Fibroblast of skin of right quadriceps (primary cell): ENCODE measurements at regions not wholly inside any gene's neighbourhood (a gene's known extent, or its start where the extent isn't known, plus 50 kb on each side); places are given as distances from the start of the nearest gene placed in this dataset.

ENCODE experiments used
- DNase-seq: peaks from one replicate; pipeline ENCODE4 v3.0.0-alpha.2; 2013

- DNase-seq, result no peak
These were observed 481.2 kb upstream of the KLF4 start for GRCh38 chr9:107970726-107971125.

GRCh38 chr9:107969727-107970126, 480.2 kb upstream of the KLF4 start:
- DNase-seq, result no peak

DNA sequence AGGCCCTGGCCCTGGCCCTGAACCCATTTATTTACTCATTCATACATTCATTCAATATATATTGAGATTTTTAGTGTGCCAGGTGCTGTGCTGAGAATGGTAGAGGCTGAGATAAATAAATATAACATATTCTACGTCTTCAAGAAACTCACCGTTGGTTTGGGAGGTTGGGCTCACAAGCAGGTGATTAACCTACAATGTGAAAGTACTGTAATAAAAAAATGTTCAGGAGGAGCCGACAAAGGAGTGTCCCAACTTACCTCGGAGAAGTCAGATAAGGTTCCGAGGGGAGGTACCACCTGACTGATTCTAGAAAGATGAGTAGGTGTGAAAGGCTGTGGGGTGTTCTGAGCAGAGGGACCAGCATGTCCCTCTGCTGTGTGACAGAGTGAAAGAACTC, 479.6 kb upstream of the KLF4 start:
- no peak for DNase-seq

DNA sequence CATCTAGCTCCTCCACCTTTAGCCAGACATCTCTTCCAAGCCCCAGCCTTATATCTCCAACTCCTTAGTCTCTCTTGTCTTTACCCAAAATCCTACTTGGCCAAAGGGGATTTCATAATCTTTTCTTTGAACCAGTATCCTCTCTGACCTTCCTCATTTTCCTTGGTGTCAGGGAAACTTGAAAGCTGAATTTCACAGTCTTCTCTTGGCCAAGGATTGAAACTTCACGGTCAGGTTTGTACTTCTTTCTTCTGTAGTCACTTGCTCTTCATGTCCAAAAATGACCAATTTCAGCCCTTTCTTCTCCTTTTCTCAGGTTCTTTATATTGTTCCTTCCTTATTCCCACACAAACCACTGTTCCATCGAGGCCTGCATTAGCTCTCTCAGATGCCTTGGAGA, 473.7 kb upstream of the KLF4 start:
- no peak for DNase-seq

DNA sequence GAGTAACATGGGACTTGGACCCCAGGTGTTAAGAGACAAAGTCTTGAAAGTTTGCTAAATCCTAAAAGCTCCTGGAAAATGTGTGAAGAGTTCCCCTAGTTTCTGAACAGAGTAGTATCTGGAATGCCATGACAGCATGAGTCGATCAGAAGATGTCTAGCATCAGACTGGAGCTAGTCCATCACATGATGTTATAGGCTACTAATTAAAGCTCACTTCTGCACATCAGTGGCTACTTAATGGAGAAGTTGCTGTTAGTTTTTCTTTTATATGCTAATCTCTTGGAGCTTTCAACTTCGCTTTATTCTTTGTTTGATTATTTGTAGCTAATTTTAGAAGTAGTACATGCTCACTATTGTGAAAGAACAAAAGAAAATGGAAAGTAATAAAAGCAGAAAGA, 471.3 kb upstream of the KLF4 start:
- DNase-seq, result no peak

DNA sequence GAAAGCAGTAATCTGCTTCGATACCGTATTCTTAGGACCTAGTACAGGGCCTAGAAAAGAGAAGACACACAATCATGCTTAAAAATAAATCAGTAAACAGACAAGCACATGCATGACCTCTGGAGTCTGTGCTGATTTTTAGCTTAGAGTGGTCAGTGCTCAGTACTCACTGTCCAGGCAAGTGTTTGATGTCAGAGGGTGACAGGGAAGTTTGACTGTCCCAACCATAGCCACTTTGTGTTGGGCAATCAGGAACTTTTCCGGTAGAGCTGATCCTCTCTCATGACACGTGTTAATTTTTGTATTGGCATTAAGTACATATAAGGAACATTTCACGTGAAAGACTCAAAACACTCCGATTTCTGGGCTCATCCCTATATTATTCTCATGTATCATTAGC, 464.7 kb upstream of the KLF4 start:
- DNase-seq, result no peak

DNA sequence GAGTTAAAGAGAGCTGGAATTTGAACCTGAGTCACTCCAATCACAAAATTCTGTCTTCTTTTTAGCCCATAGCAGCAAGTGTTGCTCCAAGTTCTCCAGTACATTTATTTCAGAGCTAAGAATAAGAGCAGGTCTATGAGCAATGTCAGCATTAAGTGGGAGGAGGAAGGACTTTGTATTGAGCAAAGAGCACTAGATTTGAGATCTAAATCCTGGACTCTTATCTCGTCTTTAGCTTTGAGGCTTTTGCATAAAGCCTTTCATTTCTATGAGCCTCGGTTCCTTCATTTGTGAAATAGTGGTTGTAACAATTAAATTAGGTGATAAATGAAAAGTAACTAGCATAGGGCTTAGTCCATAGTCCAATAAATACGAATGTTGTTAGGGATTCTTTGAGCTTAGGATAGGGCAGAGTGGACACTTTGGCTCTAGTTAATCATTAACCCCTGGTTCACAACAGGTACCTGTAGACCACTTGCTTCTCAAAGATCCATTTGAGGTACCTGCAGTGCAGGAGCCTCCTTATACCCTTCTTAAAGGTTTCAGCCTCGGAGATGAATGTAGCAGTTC, 464.1 kb upstream of the KLF4 start:
- no peak for DNase-seq

GRCh38 chr9:107952773-107953172, 463.2 kb upstream of the KLF4 start:
- no peak for DNase-seq

DNA sequence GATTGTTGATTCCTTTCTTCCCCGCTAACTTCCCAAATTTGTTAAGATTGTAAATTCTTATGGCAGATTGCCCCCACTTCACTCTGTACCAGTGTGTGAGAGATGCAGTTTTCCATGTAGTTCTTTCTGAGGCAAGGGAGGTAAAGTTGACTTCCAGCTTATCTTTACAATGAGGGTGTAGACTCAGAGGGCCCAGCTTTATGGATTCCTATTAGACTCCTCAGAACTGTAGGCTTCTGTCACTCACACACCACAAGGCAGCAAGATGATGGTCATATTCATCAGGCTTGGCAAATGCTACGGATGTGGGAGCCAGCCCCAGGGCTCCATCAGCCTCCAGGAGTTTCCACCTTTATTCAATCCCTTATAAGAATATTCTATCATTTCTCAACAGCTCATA, 461.9 kb upstream of the KLF4 start:
- no peak for DNase-seq

DNA sequence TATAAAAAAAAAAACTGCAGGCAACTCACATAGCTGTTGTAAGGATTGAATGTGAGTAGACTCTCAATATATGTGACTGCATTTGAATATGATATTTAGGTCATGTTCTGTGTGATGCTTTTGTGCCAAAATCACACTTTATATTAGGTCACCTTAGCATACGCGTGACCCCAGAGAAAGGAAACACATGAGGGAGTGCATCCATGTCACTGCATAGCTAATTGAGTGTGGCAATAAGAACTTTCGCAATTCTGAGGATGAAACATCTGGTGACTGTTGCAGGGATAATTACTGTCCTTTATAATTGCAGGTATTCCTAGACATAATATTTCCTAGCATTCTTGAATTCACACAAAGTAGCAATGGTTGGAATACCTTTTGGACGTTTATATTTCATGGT, 459.5 kb upstream of the KLF4 start:
- no peak for DNase-seq

DNA sequence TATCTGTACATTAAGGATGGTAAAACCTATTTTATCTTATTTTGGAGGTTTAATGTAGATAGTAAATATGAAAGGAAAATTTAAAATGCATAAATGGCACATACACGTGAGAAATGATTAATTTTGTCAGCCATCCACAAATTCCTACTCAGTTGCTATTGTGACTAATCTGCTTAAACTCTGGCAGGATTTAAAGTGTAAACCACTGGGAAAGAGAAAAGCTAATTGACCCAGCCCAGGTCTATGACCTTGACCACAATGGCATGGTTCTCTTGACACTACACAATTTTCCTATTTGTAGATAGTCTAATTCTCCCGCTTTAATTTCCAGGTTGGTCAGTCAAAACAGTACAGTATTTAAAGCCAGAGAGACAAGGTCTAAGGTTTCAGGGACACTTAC, 459.0 kb upstream of the KLF4 start:
- DNase-seq, result no peak

DNA sequence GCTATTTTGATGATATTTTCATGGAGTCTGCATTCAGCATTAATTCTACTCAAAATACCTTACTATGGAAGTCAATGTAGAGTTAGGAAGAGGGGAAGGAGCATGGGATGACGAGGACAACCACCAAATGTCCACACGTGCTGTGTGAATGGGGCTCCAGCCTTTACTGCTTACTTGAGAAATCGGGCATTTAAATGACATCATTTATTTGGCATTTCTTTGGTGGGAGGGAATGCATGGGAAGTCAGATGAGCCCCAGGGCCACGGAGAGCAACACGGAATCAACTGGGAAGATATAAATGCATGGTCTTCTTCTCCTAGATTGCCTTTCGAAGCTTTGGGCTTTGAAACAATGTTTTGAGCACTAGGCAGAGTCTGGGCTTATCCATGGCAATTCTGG, 458.5 kb upstream of the KLF4 start:
- DNase-seq, result no peak

DNA sequence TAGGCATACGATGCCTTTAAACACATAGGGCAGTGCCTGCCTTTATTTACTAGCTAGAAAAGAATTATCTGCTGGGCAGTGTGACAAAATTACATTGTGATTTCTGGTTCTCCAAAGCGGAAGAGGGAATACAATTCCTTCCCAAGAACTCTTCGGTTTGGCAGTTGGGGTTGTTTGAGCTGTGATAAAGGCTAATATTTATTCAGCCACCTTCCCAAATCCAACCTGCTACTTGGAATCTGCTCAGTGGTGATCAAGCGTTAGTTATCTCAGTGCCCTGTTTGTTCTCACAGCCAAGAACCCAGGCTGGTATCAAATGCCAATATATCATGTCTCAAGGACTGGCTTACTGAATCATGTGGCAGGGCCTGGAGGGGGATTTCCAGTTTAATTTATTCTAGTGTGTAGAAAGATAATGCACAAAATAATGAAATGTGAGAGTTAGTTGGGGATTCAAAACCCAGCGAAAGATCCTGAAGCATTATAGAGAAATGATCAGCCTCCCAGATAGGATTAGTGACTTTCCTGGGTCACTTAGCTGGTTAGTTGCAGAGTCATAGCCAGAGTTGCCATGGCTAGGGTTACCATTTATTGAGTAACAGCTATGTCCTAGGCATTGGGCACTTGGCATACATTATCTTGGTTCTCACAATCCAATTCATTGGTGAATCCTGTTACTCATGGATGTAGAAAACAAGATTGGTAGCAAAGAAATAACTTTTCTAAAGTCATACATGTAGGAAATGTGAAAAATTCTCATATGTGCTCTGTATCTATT, 457.0 kb upstream of the KLF4 start:
- no peak for DNase-seq

- peak; percentile 26 for DNase-seq
These were observed 456.4 kb upstream of the KLF4 start for GRCh38 chr9:107945961-107946360.

GRCh38 chr9:107945493-107945892, 455.9 kb upstream of the KLF4 start:
- DNase-seq, result no peak

GRCh38 chr9:107944387-107944786, 454.8 kb upstream of the KLF4 start:
- no peak for DNase-seq

DNA sequence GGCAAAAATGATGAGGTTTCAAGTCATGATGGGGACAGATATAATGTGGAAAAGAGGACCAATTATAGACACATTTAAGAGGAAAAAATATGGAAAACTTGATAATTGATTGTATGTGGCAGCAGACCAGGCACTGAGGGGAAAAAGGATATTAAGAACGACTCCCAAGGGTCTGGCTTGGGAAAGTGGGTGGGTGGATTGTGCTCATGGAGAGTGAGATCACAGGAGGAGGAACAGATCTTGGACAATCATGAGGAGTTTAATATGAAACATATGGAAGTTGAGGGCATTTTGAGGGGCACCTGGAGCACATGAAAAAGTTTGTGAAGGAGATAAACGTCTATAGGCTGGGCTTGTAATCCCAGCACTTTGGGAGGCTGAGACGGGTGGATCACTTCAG, 454.3 kb upstream of the KLF4 start:
- DNase-seq, result no peak

DNA sequence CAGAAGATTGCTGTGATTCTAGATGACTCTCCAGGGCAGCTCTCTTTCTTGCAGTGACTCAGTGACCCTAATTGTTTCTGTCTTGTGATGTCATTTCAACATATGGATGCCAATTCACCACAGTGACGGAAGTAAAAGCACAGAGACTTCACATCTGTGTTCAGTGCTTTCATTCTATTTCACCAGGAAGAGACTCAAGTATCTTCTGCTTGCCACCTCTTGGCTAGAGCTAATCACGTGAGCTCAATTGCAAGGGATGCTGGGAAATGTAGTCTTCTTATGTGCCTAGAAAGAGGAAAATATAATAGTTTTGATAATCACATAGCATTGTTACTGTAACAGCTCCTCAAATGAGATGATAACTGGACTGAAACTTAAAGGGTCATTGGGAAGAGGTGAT, 453.3 kb upstream of the KLF4 start:
- no peak for DNase-seq

DNA sequence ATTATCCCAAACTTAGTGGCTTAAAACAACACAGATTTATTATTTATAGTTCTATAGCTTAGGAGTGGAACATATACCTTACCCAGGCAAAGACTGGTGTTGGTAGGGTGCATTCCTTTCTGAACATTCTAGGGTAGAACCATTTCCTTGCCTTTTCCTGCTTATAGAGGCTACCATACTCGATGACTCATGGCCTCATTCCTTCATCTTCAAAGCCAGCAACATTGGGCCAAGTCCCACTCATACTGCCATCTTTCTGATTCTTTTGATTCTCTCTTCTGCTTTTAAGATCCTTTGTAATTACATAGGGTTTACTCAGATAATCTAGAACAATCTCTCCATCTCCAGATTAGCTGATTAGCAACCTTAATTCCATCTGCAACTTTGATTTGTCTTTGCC, 452.7 kb upstream of the KLF4 start:
- DNase-seq, result no peak

- DNase-seq, result peak; percentile 86
These were observed 451.3 kb upstream of the KLF4 start for GRCh38 chr9:107940616-107941595.

DNA sequence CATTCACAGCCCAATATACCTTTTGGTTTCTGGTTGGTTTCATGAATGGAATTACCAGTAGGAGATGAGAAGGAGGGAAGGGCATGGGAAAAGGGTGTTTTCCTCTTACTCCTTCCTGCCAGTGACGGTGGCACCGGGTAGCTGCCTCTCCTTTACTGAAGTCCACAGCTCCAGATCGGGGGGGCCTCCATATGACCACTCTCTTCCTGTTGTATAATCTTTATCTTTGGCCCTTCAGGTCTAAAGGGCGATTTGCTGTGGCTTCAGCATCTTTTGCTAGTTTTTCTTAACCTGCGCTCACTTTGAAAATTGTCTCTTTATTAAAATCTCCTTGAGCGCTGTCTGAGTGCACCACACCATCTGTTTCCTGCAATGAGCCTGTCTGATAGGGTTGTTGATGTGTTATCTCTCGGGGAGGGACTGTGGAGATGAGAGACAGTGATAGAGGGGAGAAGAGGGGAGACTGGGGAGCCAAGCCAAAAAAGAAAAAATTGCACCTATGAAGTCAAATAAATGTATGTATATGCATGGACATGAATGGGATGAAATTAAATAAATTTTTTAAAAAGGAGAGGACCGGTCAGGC, 449.3 kb upstream of the KLF4 start:
- no peak for DNase-seq

DNA sequence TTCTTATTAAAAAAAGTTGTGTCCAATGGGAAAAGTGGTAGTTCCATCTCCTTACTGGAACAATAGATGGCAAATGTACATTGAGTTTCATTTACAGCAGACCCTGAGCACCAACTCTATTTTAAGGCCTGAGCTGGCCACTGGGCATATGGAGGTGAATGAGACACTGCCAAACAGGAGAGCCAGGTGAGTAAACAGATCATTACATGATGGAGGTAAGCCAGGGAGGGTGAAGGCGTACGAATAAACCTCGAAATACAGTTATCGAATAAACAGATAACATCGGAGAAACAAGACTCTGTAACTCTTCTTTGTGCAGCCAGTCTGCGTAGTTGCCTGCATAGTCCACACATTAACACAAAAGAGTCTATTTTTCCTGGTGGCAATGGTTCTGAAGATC, 446.4 kb upstream of the KLF4 start:
- DNase-seq, result no peak

DNA sequence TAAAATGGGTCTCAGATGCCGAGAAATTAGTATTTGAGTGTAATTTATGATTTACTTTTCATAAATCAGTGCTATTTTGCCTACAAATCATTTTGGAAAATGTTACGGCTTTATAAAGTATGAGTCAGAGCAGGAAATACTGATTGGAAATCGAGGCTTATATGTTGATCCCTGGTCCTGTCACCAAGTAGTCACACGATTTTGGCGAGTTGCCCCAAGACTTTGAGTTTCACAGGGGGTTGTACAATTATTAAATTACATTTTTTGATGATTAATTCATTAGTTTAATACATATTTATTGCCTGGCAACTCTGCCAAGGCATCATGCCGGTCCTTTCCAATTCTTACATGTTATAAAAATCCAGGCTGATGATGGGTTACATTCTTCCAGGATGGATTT, 443.9 kb upstream of the KLF4 start:
- DNase-seq, result no peak

GRCh38 chr9:107933097-107933496, 443.5 kb upstream of the KLF4 start:
- peak; percentile 91 for DNase-seq
